WERI-Rb-1 (cell line): ENCODE measurements at regions not wholly inside any gene's neighbourhood (a gene's known extent, or its start where the extent isn't known, plus 50 kb on each side); places are given as distances from the start of the nearest gene placed in this dataset.

Experiments
- DNase-seq: peaks from one replicate; pipeline ENCODE4 v3.0.0-alpha.2; 2020
- H3K27ac ChIP-seq: fragments of 250-450 bp; sonication (Bioruptor Pico); 2 replicates; pipeline ENCODE4 v1.5.1; 2020; ENCODE audit warnings: mild to moderate bottlenecking, moderate library complexity
- H3K27me3 ChIP-seq: fragments of 250-450 bp; sonication (Bioruptor Pico); 2 replicates; pipeline ENCODE4 v1.5.1; 2021; ENCODE audit warnings: mild to moderate bottlenecking, low read depth, moderate library complexity; ENCODE audit not compliant: insufficient read depth, severe bottlenecking
- H3K36me3 ChIP-seq: fragments of 250-450 bp; sonication (Bioruptor Pico); 2 replicates; pipeline ENCODE4 v1.5.1; 2020; ENCODE audit warnings: mild to moderate bottlenecking, moderate library complexity
- H3K4me3 ChIP-seq: 2 replicates; pipeline ENCODE4 v1.5.1; 2011; ENCODE audit warnings: low read depth, mild to moderate bottlenecking, control low read depth, low read length
- H3K9me3 ChIP-seq: fragments of 250-450 bp; sonication (Bioruptor Pico); 2 replicates; pipeline ENCODE4 v1.5.1; 2021; ENCODE audit warnings: mild to moderate bottlenecking, moderate library complexity; ENCODE audit not compliant: severe bottlenecking
- TF ChIP-seq, protein P1 (sequence below): IDR thresholded peaks from 2 replicates; pipeline ENCODE4 v1.5.1; 2011; ENCODE audit warnings: low read depth, mild to moderate bottlenecking, control low read depth, inconsistent platforms, low read length

DNA sequence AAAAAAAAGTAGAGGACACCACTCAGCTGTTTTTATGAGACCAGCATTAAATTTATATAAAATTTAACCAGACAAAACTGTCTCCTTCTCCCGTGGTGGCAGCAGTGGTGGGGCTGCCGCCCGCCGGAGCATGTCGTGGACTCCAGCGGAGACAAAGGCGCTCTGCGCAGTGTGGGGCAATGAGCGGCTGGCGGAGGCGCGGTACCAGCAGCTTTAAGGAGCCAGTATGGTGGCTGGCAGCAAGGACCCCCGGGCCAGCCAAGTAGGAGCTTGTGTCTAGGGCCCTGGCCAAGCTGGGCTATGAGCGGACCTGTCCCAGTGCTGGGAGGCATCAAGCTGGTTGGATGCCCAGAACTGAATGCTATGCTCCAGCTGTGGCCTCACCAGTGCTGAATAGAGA, 2102.9 kb downstream of the NCAM2 start:
- Histone ChIP-seq H3K27me3 (no peaks in the 10 kb centered on the region), H3K27ac (no peak overlapping the region), H3K36me3 (no peaks in the 10 kb centered on the region), H3K4me3 (no peak overlapping the region), H3K9me3 (no peaks in the 10 kb centered on the region)
- TF ChIP-seq, protein P1, sequence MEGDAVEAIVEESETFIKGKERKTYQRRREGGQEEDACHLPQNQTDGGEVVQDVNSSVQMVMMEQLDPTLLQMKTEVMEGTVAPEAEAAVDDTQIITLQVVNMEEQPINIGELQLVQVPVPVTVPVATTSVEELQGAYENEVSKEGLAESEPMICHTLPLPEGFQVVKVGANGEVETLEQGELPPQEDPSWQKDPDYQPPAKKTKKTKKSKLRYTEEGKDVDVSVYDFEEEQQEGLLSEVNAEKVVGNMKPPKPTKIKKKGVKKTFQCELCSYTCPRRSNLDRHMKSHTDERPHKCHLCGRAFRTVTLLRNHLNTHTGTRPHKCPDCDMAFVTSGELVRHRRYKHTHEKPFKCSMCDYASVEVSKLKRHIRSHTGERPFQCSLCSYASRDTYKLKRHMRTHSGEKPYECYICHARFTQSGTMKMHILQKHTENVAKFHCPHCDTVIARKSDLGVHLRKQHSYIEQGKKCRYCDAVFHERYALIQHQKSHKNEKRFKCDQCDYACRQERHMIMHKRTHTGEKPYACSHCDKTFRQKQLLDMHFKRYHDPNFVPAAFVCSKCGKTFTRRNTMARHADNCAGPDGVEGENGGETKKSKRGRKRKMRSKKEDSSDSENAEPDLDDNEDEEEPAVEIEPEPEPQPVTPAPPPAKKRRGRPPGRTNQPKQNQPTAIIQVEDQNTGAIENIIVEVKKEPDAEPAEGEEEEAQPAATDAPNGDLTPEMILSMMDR, result no peak
- DNase-seq, result no peak

DNA sequence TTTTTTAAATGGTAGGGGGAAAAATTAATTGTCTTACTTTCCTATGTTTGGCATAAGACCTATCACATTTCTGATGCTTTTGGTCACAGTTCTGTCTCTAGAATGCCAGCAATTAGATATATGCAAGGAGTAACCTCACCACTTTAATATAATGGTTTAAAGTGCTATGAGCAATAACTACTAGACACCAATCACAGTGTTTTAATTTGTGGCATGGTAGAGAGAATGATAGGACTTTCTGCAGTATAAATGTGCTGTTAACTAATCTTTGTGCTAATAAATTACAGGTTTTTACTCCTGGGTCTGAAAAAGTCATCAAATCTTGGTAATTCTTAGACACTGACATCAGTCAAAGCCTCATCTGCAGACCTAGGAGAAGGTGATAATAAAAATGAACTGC, 2110.3 kb downstream of the NCAM2 start:
- TF ChIP-seq, protein P1, result no peak
- no peaks in the 10 kb centered on the region for H3K27me3 ChIP-seq
- H3K9me3 ChIP-seq, result no peaks in the 10 kb centered on the region
- H3K36me3 ChIP-seq, result no peaks in the 10 kb centered on the region
- no peak overlapping the region for H3K27ac ChIP-seq
- H3K4me3 ChIP-seq, result no peak overlapping the region
- DNase-seq, result no peak

DNA sequence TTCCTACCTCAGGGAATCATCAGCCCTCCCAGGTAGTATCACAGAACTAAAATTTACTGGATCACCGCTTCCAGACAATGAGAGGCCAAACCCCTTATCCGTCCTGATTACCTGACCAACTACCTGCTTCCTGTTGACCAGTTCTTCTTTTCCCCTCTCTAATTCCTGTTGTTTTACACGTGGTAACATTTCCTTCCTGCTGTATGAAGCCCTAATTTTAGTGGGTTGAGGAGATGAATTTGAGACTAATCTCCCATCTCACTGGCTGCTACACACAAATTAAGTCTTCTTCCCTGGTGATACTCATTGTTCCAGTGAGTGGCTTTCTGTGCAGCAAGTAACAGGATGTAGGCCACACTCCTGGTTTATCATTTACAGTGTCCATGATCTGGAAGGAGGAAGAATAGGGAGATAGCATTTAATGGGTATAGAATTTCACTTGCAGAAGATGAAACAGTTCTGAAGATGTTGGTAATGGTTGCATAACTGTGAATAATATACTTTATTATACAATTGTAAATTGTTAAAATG, 2112.9 kb downstream of the NCAM2 start:
- no peaks in the 10 kb centered on the region for H3K9me3 ChIP-seq
- DNase-seq, result no peak
- no peaks in the 10 kb centered on the region for H3K36me3 ChIP-seq
- no peaks in the 10 kb centered on the region for H3K27me3 ChIP-seq
- no peak overlapping the region for H3K27ac ChIP-seq
- no peak overlapping the region for H3K4me3 ChIP-seq
- TF ChIP-seq, protein P1, result no peak

- TF ChIP-seq, protein P1, result no peak
- Histone ChIP-seq H3K27ac (no peak overlapping the region), H3K9me3 (no peaks in the 10 kb centered on the region), H3K4me3 (no peak overlapping the region), H3K27me3 (no peaks in the 10 kb centered on the region), H3K36me3 (no peaks in the 10 kb centered on the region)
- DNase-seq, result no peak
Measured at GRCh38 chr21:23119491-23119890, 2121.3 kb downstream of the NCAM2 start.

DNA sequence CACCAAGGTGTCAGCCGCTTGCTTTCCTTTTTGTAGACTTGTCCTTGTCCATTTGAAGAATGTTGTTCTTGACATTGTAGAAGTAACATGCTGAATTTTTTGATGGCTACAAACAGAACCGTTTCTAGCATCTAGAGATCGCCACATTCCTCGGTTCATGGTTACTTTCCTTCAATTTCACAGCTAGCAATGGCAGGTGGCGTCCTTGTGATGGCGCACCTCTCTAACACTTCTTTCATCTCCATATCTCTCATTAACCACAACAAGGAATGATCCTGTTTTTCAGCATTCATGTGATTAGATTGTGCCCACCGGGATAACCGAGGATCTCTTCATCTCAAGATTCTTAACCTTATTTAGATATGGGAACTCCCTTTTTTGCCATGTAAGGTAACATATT, 2129.8 kb downstream of the NCAM2 start:
- Histone ChIP-seq H3K9me3 (no peaks in the 10 kb centered on the region), H3K27me3 (no peaks in the 10 kb centered on the region), H3K36me3 (no peaks in the 10 kb centered on the region), H3K27ac (no peak overlapping the region), H3K4me3 (no peak overlapping the region)
- DNase-seq, result peak; percentile 16
- TF ChIP-seq, protein P1, result peak; percentile 59

- no peaks in the 10 kb centered on the region for H3K9me3 ChIP-seq
Measured at GRCh38 chr21:23130308-23130707, 2132.1 kb downstream of the NCAM2 start.

More at GRCh38 chr21:23130308-23130707, 2132.1 kb downstream of the NCAM2 start:
- H3K27me3 ChIP-seq, result no peaks in the 10 kb centered on the region
- H3K27ac ChIP-seq, result no peak overlapping the region
- TF ChIP-seq, protein P1, result no peak
- no peak for DNase-seq
- H3K4me3 ChIP-seq, result no peak overlapping the region
- no peaks in the 10 kb centered on the region for H3K36me3 ChIP-seq
